ENCODE measurements at regions not wholly inside any gene's neighbourhood (a gene's known extent, or its start where the extent isn't known, plus 50 kb on each side); places are given as distances from the start of the nearest gene placed in this dataset.
A peak's percentile ranks its signal among the peaks of the same experiment; 100 is the strongest.

- DNase-seq (ENCODE audit: low read depth in 4 of 6, low spot score in 6 of 6) = peak in 1 of 6 donors; percentile 8
- no peak overlapping the region for H3K4me3 ChIP-seq (ENCODE audit: low read depth, low read length)
- H3K27ac ChIP-seq (ENCODE audit: low read depth, low read length) = no peak overlapping the region
- H3K36me3 ChIP-seq (ENCODE audit: control insufficient read depth, insufficient read depth, low read length) = no peaks in the 10 kb centered on the region
- no CpG with 5 or more reads among the region's 4 CpGs for WGBS (ENCODE audit: insufficient coverage)
- H3K4me1 ChIP-seq (ENCODE audit: control insufficient read depth, insufficient read depth, low read length) = no peaks in the 10 kb centered on the region
- H3K27me3 ChIP-seq (ENCODE audit: control insufficient read depth, insufficient read depth, low read length) = no peaks in the 10 kb centered on the region
- H3K9me3 ChIP-seq (ENCODE audit: control insufficient read depth, insufficient read depth, low read length) = no peaks in the 10 kb centered on the region
These were observed 79.9 kb upstream of the GPC6 start for GRCh38 chr13:93146584-93147297.

GRCh38 chr13:93147298-93147645 is 79.3 kb upstream of the GPC6 start:
- Histone ChIP-seq H3K4me3 (ENCODE audit: low read depth, low read length) (no peak overlapping the region), H3K9me3 (ENCODE audit: control insufficient read depth, insufficient read depth, low read length) (no peaks in the 10 kb centered on the region), H3K4me1 (ENCODE audit: control insufficient read depth, insufficient read depth, low read length) (no peaks in the 10 kb centered on the region), H3K27ac (ENCODE audit: low read depth, low read length) (no peak overlapping the region), H3K27me3 (ENCODE audit: control insufficient read depth, insufficient read depth, low read length) (no peaks in the 10 kb centered on the region), H3K36me3 (ENCODE audit: control insufficient read depth, insufficient read depth, low read length) (no peaks in the 10 kb centered on the region)
- no peak for DNase-seq (ENCODE audit: low read depth in 4 of 6, low spot score in 6 of 6)
- no CpG with 5 or more reads among the region's 1 CpG for WGBS (ENCODE audit: insufficient coverage)

- Histone ChIP-seq H3K27me3 (ENCODE audit: control insufficient read depth, insufficient read depth, low read length) (no peaks in the 10 kb centered on the region), H3K4me1 (ENCODE audit: control insufficient read depth, insufficient read depth, low read length) (no peaks in the 10 kb centered on the region), H3K9me3 (ENCODE audit: control insufficient read depth, insufficient read depth, low read length) (no peaks in the 10 kb centered on the region), H3K27ac (ENCODE audit: low read depth, low read length) (no peak overlapping the region), H3K36me3 (ENCODE audit: control insufficient read depth, insufficient read depth, low read length) (no peaks in the 10 kb centered on the region), H3K4me3 (ENCODE audit: low read depth, low read length) (no peak overlapping the region)
- WGBS (ENCODE audit: insufficient coverage) = 100% methylated on average over 2 of the region's 5 CpGs
- no peak for DNase-seq (ENCODE audit: low read depth in 4 of 6, low spot score in 6 of 6)
These were observed 78.7 kb upstream of the GPC6 start for GRCh38 chr13:93147946-93148345.

- H3K9me3 ChIP-seq (ENCODE audit: control insufficient read depth, insufficient read depth, low read length) = no peaks in the 10 kb centered on the region
- DNase-seq (ENCODE audit: low read depth in 4 of 6, low spot score in 6 of 6) = peak in 1 of 6 donors; percentile 50
- H3K27ac ChIP-seq (ENCODE audit: low read depth, low read length) = no peak overlapping the region
- H3K27me3 ChIP-seq (ENCODE audit: control insufficient read depth, insufficient read depth, low read length) = no peaks in the 10 kb centered on the region
- no peaks in the 10 kb centered on the region for H3K4me1 ChIP-seq (ENCODE audit: control insufficient read depth, insufficient read depth, low read length)
- H3K36me3 ChIP-seq (ENCODE audit: control insufficient read depth, insufficient read depth, low read length) = no peaks in the 10 kb centered on the region
- no peak overlapping the region for H3K4me3 ChIP-seq (ENCODE audit: low read depth, low read length)
These were observed 75.3 kb upstream of the GPC6 start for GRCh38 chr13:93151277-93151676.

- Histone ChIP-seq H3K27ac (ENCODE audit: low read depth, low read length) (no peak overlapping the region), H3K36me3 (ENCODE audit: control insufficient read depth, insufficient read depth, low read length) (no peaks in the 10 kb centered on the region), H3K4me3 (ENCODE audit: low read depth, low read length) (no peak overlapping the region), H3K4me1 (ENCODE audit: control insufficient read depth, insufficient read depth, low read length) (no peaks in the 10 kb centered on the region), H3K27me3 (ENCODE audit: control insufficient read depth, insufficient read depth, low read length) (no peaks in the 10 kb centered on the region), H3K9me3 (ENCODE audit: control insufficient read depth, insufficient read depth, low read length) (peaks cover 2% of the 10 kb centered on the region)
- no peak for DNase-seq (ENCODE audit: low read depth in 4 of 6, low spot score in 6 of 6)
These were observed 68.0 kb upstream of the GPC6 start for GRCh38 chr13:93158565-93158964.

- Histone ChIP-seq H3K9me3 (ENCODE audit: control insufficient read depth, insufficient read depth, low read length) (no peaks in the 10 kb centered on the region), H3K27ac (ENCODE audit: low read depth, low read length) (no peak overlapping the region), H3K4me3 (ENCODE audit: low read depth, low read length) (no peak overlapping the region), H3K27me3 (ENCODE audit: control insufficient read depth, insufficient read depth, low read length) (no peaks in the 10 kb centered on the region), H3K4me1 (ENCODE audit: control insufficient read depth, insufficient read depth, low read length) (no peaks in the 10 kb centered on the region), H3K36me3 (ENCODE audit: control insufficient read depth, insufficient read depth, low read length) (no peaks in the 10 kb centered on the region)
- DNase-seq (ENCODE audit: low read depth in 4 of 6, low spot score in 6 of 6) = no peak
These were observed 56.6 kb upstream of the GPC6 start for GRCh38 chr13:93169980-93170379.

GRCh38 chr13:93172109-93172508 is 54.5 kb upstream of the GPC6 start:
- no peaks in the 10 kb centered on the region for H3K36me3 ChIP-seq (ENCODE audit: control insufficient read depth, insufficient read depth, low read length)
- H3K4me3 ChIP-seq (ENCODE audit: low read depth, low read length) = no peak overlapping the region
- no peak for DNase-seq (ENCODE audit: low read depth in 4 of 6, low spot score in 6 of 6)
- no peaks in the 10 kb centered on the region for H3K27me3 ChIP-seq (ENCODE audit: control insufficient read depth, insufficient read depth, low read length)
- H3K27ac ChIP-seq (ENCODE audit: low read depth, low read length) = no peak overlapping the region
- H3K4me1 ChIP-seq (ENCODE audit: control insufficient read depth, insufficient read depth, low read length) = no peaks in the 10 kb centered on the region
- H3K9me3 ChIP-seq (ENCODE audit: control insufficient read depth, insufficient read depth, low read length) = no peaks in the 10 kb centered on the region
- WGBS (ENCODE audit: insufficient coverage) = no CpG with 5 or more reads among the region's 1 CpG

- no peaks in the 10 kb centered on the region for H3K27me3 ChIP-seq (ENCODE audit: control insufficient read depth, insufficient read depth, low read length)
- H3K27ac ChIP-seq (ENCODE audit: low read depth, low read length) = no peak overlapping the region
- no peaks in the 10 kb centered on the region for H3K36me3 ChIP-seq (ENCODE audit: control insufficient read depth, insufficient read depth, low read length)
- H3K9me3 ChIP-seq (ENCODE audit: control insufficient read depth, insufficient read depth, low read length) = no peaks in the 10 kb centered on the region
- no peak overlapping the region for H3K4me3 ChIP-seq (ENCODE audit: low read depth, low read length)
- WGBS (ENCODE audit: insufficient coverage) = no CpG with 5 or more reads among the region's 1 CpG
- DNase-seq (ENCODE audit: low read depth in 4 of 6, low spot score in 6 of 6) = no peak
- no peaks in the 10 kb centered on the region for H3K4me1 ChIP-seq (ENCODE audit: control insufficient read depth, insufficient read depth, low read length)
These were observed 53.0 kb upstream of the GPC6 start for GRCh38 chr13:93173654-93174053.

GRCh38 chr13:93174260-93174659 is 52.3 kb upstream of the GPC6 start:
- Histone ChIP-seq H3K27me3 (ENCODE audit: control insufficient read depth, insufficient read depth, low read length) (no peaks in the 10 kb centered on the region), H3K9me3 (ENCODE audit: control insufficient read depth, insufficient read depth, low read length) (no peaks in the 10 kb centered on the region), H3K4me1 (ENCODE audit: control insufficient read depth, insufficient read depth, low read length) (no peaks in the 10 kb centered on the region), H3K27ac (ENCODE audit: low read depth, low read length) (no peak overlapping the region), H3K4me3 (ENCODE audit: low read depth, low read length) (no peak overlapping the region), H3K36me3 (ENCODE audit: control insufficient read depth, insufficient read depth, low read length) (no peaks in the 10 kb centered on the region)
- no CpG with 5 or more reads among the region's 3 CpGs for WGBS (ENCODE audit: insufficient coverage)
- DNase-seq (ENCODE audit: low read depth in 4 of 6, low spot score in 6 of 6) = no peak
